ENCODE measurements at regions not wholly inside any gene's neighbourhood (a gene's known extent, or its start where the extent isn't known, plus 50 kb on each side); places are given as distances from the start of the nearest gene placed in this dataset.

- Histone ChIP-seq H2BK15ac (ENCODE audit: low read length) (no peak overlapping the region), H3K9me3 (ENCODE audit: insufficient read depth in 2 of 2, low read depth in 1 of 2, low read length in 1 of 2) (no peaks in the 10 kb centered on the region), H2BK12ac (ENCODE audit: low read depth, low read length) (no peak overlapping the region), H4K91ac (replicated peaks; ENCODE audit: insufficient read length, low read length) (no peak overlapping the region), H3K18ac (ENCODE audit: extremely low read depth, low read length) (no peak overlapping the region), H2BK5ac (ENCODE audit: low read depth, low read length) (no peak overlapping the region), H3K27ac (ENCODE audit: low read depth, low read length) (no peak overlapping the region), H3K27me3 (replicated peaks in 1 of 4; ENCODE audit: control insufficient read depth in 3 of 4, extremely low read depth in 1 of 4, insufficient read depth in 3 of 4, low read length in 3 of 4) (no peaks in the 10 kb centered on the region), H3K4ac (replicated peaks; ENCODE audit: insufficient read length, low read depth, low read length) (no peak overlapping the region), H4K20me1 (replicated peaks in 1 of 2; ENCODE audit: control insufficient read depth in 1 of 2, insufficient read depth in 2 of 2, low read length in 2 of 2) (no peaks in the 10 kb centered on the region), H3K79me2 (ENCODE audit: control insufficient read depth in 1 of 2, insufficient read depth in 2 of 2, low read length in 2 of 2) (no peaks in the 10 kb centered on the region), H2AFZ (ENCODE audit: low read length) (no peak overlapping the region), H4K5ac (ENCODE audit: insufficient read length, low read depth, low read length) (no peak overlapping the region), H3K36me3 (ENCODE audit: control insufficient read depth in 2 of 4, insufficient read depth in 4 of 4, low read length in 3 of 4) (no peaks in the 10 kb centered on the region), H2AK5ac (ENCODE audit: low read depth, low read length) (no peak overlapping the region), H4K8ac (ENCODE audit: extremely low read depth, insufficient read depth, low read length) (no peak overlapping the region), H3K9ac (replicated peaks in 1 of 4; ENCODE audit: extremely low read depth in 1 of 4, low read depth in 3 of 4, low read length in 3 of 4) (no peak overlapping the region), H3K79me1 (ENCODE audit: low read depth, low read length) (no peaks in the 10 kb centered on the region), H3K56ac (replicated peaks; ENCODE audit: insufficient read length, low read depth, low read length) (no peak overlapping the region), H3K4me2 (ENCODE audit: insufficient read depth in 1 of 2, low read depth in 2 of 2, low read length in 2 of 2) (no peak overlapping the region), H3K4me1 (replicated peaks in 1 of 4; ENCODE audit: control insufficient read depth in 3 of 4, insufficient read depth in 4 of 4, low read length in 3 of 4) (no peaks in the 10 kb centered on the region), H3K4me3 (ENCODE audit: extremely low read depth in 1 of 4, insufficient read depth in 2 of 4, low read depth in 3 of 4, low read length in 4 of 4) (no peak overlapping the region), H3K14ac (ENCODE audit: insufficient read length) (no peak overlapping the region), H3K23ac (ENCODE audit: insufficient read length) (no peak overlapping the region), H2BK120ac (replicated peaks; ENCODE audit: low read depth, low read length) (no peak overlapping the region), H3K23me2 (ENCODE audit: low read depth, low read length) (no peaks in the 10 kb centered on the region), H2BK20ac (ENCODE audit: low read length) (no peak overlapping the region)
- ChIA-PET CTCF (ENCODE audit: partially characterized antibody) (interaction anchor here (1.0 to 1.6 kb wide), 2 partner anchors 13 to 33 kb away, joined by 3 to 8 read pairs; no protein-coding TSS in a partner anchor), POLR2A (ENCODE audit: partially characterized antibody) (no interaction called here)
- no peak for DNase-seq (ENCODE audit: low read depth in 1 of 2, low spot score in 2 of 2)
- no peak for FAIRE-seq
- TF ChIP-seq RXRA (IDR thresholded peaks at IDR 0.05; ENCODE audit: insufficient read depth, low read depth, low read length) (no peak), FOSL1 (IDR thresholded peaks at IDR 0.05; ENCODE audit: insufficient read depth, low read depth, low read length) (no peak), KDM5A (IDR thresholded peaks at IDR 0.05; ENCODE audit: low read length) (no peak), HDAC2 (IDR thresholded peaks at IDR 0.05; ENCODE audit: borderline replicate concordance in 1 of 2, low read depth in 2 of 2, low read length in 2 of 2) (no peak), BACH1 (IDR thresholded peaks at IDR 0.05; ENCODE audit: low read length) (no peak), POLR2AphosphoS5 (IDR thresholded peaks at IDR 0.05; ENCODE audit: low read depth, low read length) (no peak), ZNF274 (IDR thresholded peaks at IDR 0.05; ENCODE audit: borderline replicate concordance, extremely low read depth, low read length) (no peak), CTCF (IDR thresholded peaks at IDR 0.05; ENCODE audit: control extremely low read depth in 1 of 3, insufficient read depth in 1 of 3, low read depth in 1 of 3, low read length in 3 of 3) (no peak), SRF (IDR thresholded peaks at IDR 0.05; ENCODE audit: low read depth, low read length) (no peak), SUZ12 (IDR thresholded peaks at IDR 0.05; ENCODE audit: low read length) (no peak), ATF3 (IDR thresholded peaks at IDR 0.05; ENCODE audit: insufficient read depth, low read depth, low read length) (no peak), RBBP5 (IDR thresholded peaks at IDR 0.05; ENCODE audit: borderline replicate concordance, low read depth, low read length) (no peak), SIRT6 (IDR thresholded peaks at IDR 0.05; ENCODE audit: low read length) (no peak)
Observed at GRCh38 chr4:12645732-12646131, 838.4 kb downstream of the RAB28 start.
